HL-60 (cell line): ENCODE measurements at regions not wholly inside any gene's neighbourhood (a gene's known extent, or its start where the extent isn't known, plus 50 kb on each side); places are given as distances from the start of the nearest gene placed in this dataset.

ENCODE experiments used
- DNase-seq, 2 experiments: peaks; one replicate each; pipeline ENCODE4 v3.0.0-alpha.2; 2010 to 2020; ENCODE audit warnings: low read depth in 1 of 2, low spot score in 1 of 2
- H3K27ac ChIP-seq: fragments of 250-450 bp; sonication (Bioruptor Pico); replicated peaks from 2 replicates; pipeline ENCODE4 v1.5.1; 2020; ENCODE audit warnings: mild to moderate bottlenecking, moderate library complexity
- H3K27me3 ChIP-seq: fragments of 250-450 bp; sonication (Bioruptor Pico); 2 replicates; pipeline ENCODE4 v1.5.1; 2021; ENCODE audit warnings: mild to moderate bottlenecking, moderate library complexity; ENCODE audit not compliant: insufficient read depth, poor library complexity, severe bottlenecking
- H3K4me3 ChIP-seq: replicated peaks from 2 replicates; pipeline ENCODE4 v1.5.1; 2011; ENCODE audit warnings: mild to moderate bottlenecking, control low read depth, low read length; ENCODE audit not compliant: insufficient read depth
- CTCF ChIP-seq: IDR thresholded peaks from one replicate; pipeline ENCODE4 v1.5.1; 2011; ENCODE audit warnings: low read length, control low read depth, inconsistent platforms; ENCODE audit not compliant: insufficient read depth
- GABPA ChIP-seq: IDR thresholded peaks from 2 replicates; pipeline ENCODE4 v1.6.1; 2012; ENCODE audit warnings: low read depth
- POLR2AphosphoS5 ChIP-seq: IDR thresholded peaks from 2 replicates; pipeline ENCODE4 v1.6.1; 2012; ENCODE audit warnings: low read depth
- SPI1 ChIP-seq: IDR thresholded peaks from 2 replicates; pipeline ENCODE4 v1.6.1; 2012; ENCODE audit warnings: low read depth, mild to moderate bottlenecking, borderline replicate concordance
- TF ChIP-seq, protein P1 (sequence below): IDR thresholded peaks from 2 replicates; pipeline ENCODE4 v1.6.1; 2012; ENCODE audit warnings: low read depth; ENCODE audit not compliant: insufficient replicate concordance

DNA sequence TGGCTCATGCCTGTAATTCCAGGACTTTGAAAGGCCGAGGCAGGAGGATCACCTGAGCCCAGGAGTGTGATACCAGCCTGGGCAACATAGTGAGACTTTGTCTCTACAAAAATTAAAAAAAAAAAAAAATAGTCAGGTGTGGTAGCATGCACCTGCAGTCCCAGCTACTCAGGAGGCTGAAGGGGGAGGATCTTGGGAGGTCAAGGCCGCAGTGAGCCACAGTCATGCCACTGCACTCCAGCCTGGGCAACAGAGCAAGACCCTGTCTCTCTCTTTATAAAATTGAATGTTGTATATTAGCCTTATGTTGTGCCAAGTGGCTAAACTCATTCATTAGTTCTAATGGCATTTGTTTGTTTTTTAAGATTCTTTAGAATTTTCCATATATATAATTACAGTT is 207.7 kb upstream of the COPS8 start:
- TF ChIP-seq, protein P1, sequence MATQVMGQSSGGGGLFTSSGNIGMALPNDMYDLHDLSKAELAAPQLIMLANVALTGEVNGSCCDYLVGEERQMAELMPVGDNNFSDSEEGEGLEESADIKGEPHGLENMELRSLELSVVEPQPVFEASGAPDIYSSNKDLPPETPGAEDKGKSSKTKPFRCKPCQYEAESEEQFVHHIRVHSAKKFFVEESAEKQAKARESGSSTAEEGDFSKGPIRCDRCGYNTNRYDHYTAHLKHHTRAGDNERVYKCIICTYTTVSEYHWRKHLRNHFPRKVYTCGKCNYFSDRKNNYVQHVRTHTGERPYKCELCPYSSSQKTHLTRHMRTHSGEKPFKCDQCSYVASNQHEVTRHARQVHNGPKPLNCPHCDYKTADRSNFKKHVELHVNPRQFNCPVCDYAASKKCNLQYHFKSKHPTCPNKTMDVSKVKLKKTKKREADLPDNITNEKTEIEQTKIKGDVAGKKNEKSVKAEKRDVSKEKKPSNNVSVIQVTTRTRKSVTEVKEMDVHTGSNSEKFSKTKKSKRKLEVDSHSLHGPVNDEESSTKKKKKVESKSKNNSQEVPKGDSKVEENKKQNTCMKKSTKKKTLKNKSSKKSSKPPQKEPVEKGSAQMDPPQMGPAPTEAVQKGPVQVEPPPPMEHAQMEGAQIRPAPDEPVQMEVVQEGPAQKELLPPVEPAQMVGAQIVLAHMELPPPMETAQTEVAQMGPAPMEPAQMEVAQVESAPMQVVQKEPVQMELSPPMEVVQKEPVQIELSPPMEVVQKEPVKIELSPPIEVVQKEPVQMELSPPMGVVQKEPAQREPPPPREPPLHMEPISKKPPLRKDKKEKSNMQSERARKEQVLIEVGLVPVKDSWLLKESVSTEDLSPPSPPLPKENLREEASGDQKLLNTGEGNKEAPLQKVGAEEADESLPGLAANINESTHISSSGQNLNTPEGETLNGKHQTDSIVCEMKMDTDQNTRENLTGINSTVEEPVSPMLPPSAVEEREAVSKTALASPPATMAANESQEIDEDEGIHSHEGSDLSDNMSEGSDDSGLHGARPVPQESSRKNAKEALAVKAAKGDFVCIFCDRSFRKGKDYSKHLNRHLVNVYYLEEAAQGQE: no peak
- TF ChIP-seq CTCF (no peak), SPI1 (no peak), GABPA (no peak), POLR2AphosphoS5 (no peak)
- Histone ChIP-seq H3K4me3 (no peak overlapping the region), H3K27me3 (peaks cover 2% of the 10 kb centered on the region), H3K27ac (no peak overlapping the region)
- no peak for DNase-seq

GRCh38 chr2:236879416-236879963 is 206.2 kb upstream of the COPS8 start:
- H3K4me3 ChIP-seq: no peak overlapping the region
- H3K27ac ChIP-seq: no peak overlapping the region
- TF ChIP-seq SPI1: no peak
- TF ChIP-seq, protein P1: no peak
- no peak for TF ChIP-seq POLR2AphosphoS5
- no peak for TF ChIP-seq CTCF
- no peak for DNase-seq
- no peaks in the 10 kb centered on the region for H3K27me3 ChIP-seq

DNA sequence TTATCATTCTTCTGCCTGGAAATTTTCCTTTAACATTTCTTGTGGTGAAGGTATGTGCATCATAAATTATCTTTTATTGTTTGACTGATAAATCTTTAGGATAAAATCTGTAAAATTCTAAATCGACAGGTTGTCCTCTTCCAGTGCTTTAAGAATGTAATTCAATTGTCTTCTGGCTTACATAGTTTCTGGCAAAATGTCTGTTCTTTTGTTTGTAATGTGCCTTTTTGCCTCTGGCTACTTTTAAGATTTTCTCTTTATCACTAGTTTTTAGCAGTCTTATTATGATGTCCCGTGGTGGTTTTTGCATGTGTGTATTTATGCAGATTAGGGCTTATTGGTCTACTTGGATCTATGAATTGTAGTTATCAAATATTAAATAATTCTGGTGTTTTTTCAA is 203.6 kb upstream of the COPS8 start:
- no peak overlapping the region for H3K27ac ChIP-seq
- DNase-seq: no peak
- no peaks in the 10 kb centered on the region for H3K27me3 ChIP-seq
- TF ChIP-seq SPI1 (no peak), GABPA (no peak), POLR2AphosphoS5 (no peak), CTCF (no peak)
- TF ChIP-seq, protein P1: no peak
- H3K4me3 ChIP-seq: no peak overlapping the region
